Choroid plexus epithelial cell (primary cell): ENCODE measurements at regions not wholly inside any gene's neighbourhood (a gene's known extent, or its start where the extent isn't known, plus 50 kb on each side); places are given as distances from the start of the nearest gene placed in this dataset.
A peak's percentile ranks its signal among the peaks of the same experiment; 100 is the strongest.

Source experiments
- DNase-seq: peaks from one replicate; pipeline ENCODE4 v3.0.0-alpha.2; 2010; ENCODE audit warnings: low read depth
- H3K4me3 ChIP-seq: 2 replicates; pipeline ENCODE4 v1.5.1; 2011; ENCODE audit warnings: low read depth, mild to moderate bottlenecking, control low read depth, low read length, moderate library complexity
- TF ChIP-seq, protein P1 (sequence below): conservative IDR thresholded peaks from 2 replicates; pipeline ENCODE4 v1.5.1; 2011; ENCODE audit warnings: low read depth, mild to moderate bottlenecking, control low read depth, inconsistent platforms, low read length, moderate library complexity

DNA sequence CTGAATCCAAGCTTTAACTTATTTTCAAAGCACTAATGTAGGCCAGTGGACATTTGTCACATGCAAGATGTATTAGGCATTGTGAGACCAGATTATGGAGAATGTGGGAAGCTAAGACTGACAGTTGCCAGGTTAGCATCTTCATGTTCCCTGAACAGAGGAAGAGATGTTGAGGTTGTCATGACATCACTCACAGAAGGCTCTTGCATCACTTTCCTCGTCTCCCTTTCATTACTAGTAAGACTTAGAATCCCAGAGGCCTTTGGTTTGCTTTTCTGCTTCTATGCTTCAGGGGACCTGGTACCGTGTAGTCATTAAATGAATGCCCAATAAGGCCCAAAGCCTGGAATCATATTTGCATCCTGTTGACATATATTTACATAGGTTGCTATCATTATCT, 76.4 kb upstream of the RPS23 start:
- TF ChIP-seq, protein P1, sequence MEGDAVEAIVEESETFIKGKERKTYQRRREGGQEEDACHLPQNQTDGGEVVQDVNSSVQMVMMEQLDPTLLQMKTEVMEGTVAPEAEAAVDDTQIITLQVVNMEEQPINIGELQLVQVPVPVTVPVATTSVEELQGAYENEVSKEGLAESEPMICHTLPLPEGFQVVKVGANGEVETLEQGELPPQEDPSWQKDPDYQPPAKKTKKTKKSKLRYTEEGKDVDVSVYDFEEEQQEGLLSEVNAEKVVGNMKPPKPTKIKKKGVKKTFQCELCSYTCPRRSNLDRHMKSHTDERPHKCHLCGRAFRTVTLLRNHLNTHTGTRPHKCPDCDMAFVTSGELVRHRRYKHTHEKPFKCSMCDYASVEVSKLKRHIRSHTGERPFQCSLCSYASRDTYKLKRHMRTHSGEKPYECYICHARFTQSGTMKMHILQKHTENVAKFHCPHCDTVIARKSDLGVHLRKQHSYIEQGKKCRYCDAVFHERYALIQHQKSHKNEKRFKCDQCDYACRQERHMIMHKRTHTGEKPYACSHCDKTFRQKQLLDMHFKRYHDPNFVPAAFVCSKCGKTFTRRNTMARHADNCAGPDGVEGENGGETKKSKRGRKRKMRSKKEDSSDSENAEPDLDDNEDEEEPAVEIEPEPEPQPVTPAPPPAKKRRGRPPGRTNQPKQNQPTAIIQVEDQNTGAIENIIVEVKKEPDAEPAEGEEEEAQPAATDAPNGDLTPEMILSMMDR = no peak
- no peak for DNase-seq
- H3K4me3 ChIP-seq = no peak overlapping the region

GRCh38 chr5:82353522-82353921, 75.4 kb upstream of the RPS23 start:
- no peak for DNase-seq
- TF ChIP-seq, protein P1 = no peak
- H3K4me3 ChIP-seq = no peak overlapping the region

GRCh38 chr5:82352146-82352791, 74.1 kb upstream of the RPS23 start:
- TF ChIP-seq, protein P1 = no peak
- no peak for DNase-seq

GRCh38 chr5:82351754-82352145, 73.6 kb upstream of the RPS23 start:
- DNase-seq = peak; percentile 93
- H3K4me3 ChIP-seq = no peak overlapping the region
- TF ChIP-seq, protein P1 = peak; percentile 70

More at GRCh38 chr5:82352146-82352791, 74.1 kb upstream of the RPS23 start:
- H3K4me3 ChIP-seq = no peak overlapping the region

GRCh38 chr5:82351297-82351696, 73.1 kb upstream of the RPS23 start:
- DNase-seq = no peak

DNA sequence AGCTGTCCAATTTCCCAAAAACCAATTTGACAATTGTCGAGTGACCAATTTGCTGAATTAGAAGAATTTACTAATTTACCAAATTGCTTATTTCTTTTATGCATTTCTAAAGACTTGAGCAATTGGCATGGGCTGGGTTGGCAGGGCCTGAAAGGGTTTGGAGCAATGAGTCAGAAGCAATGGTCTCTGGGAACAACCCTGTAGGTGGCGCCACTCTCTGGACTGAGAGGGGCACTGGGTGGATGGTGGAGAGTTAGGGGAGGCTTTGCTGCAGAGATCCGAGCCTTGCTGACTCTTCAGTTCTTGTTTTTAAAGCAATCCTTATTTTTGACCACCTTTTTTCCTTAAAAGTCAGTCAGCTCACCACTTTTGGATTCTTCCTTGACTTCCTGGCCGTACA, 71.5 kb upstream of the RPS23 start:
- TF ChIP-seq, protein P1 = peak; percentile 54
- no peak overlapping the region for H3K4me3 ChIP-seq
- DNase-seq = no peak

More at GRCh38 chr5:82351297-82351696, 73.1 kb upstream of the RPS23 start:
- no peak overlapping the region for H3K4me3 ChIP-seq
- TF ChIP-seq, protein P1 = no peak

- no peak for DNase-seq
- TF ChIP-seq, protein P1 = no peak
- H3K4me3 ChIP-seq = no peak overlapping the region
These were observed 70.8 kb upstream of the RPS23 start for GRCh38 chr5:82348784-82349425.
